Esophagus squamous epithelium (tissue), 4 donors: ENCODE measurements at regions not wholly inside any gene's neighbourhood (a gene's known extent, or its start where the extent isn't known, plus 50 kb on each side); places are given as distances from the start of the nearest gene placed in this dataset.

Source experiments
- CTCF ChIP-seq, 6 experiments: fragments of 450-650 bp in 4 of 6; fragments of 200-600 bp in 2 of 6; sonication (generic) in 2 of 6; IDR thresholded peaks; one replicate each; pipeline ENCODE4 v1.5.1; 2016 to 2019; ENCODE audit warnings: antibody characterized with exemption in 6 of 6, mild to moderate bottlenecking in 4 of 6, moderate library complexity in 4 of 6
- POLR2A ChIP-seq, 4 donors: fragments of 450-650 bp; IDR thresholded peaks; one replicate each; pipeline ENCODE4 v1.6.1; 2017; ENCODE audit warnings: antibody characterized with exemption in 4 of 4, mild to moderate bottlenecking in 4 of 4, moderate library complexity in 3 of 4

GRCh38 chr15:69600556-69601085 lies 148.0 kb downstream of the RPLP1 start:
- TF ChIP-seq CTCF (IDR thresholded peaks at IDR 0.05) (no peak), POLR2A (IDR thresholded peaks at IDR 0.05) (no peak)
